ENCODE measurements at regions not wholly inside any gene's neighbourhood (a gene's known extent, or its start where the extent isn't known, plus 50 kb on each side); places are given as distances from the start of the nearest gene placed in this dataset.

- ATAC-seq (ENCODE audit: low read depth) = no peak
- H3K4me1 Mint-ChIP-seq = no peaks in the 10 kb centered on the region
- peaks cover 3% of the 10 kb centered on the region for H3K9me3 Mint-ChIP-seq
- no peak overlapping the region for H3K4me3 Mint-ChIP-seq
- H3K27me3 Mint-ChIP-seq = peaks cover 11% of the 10 kb centered on the region
- H3K36me3 Mint-ChIP-seq = no peaks in the 10 kb centered on the region
- H3K27ac Mint-ChIP-seq = no peak overlapping the region
- DNase-seq (ENCODE audit: low spot score in 2 of 2) = no peak
These were observed 730.9 kb downstream of the PTPRU start for GRCh38 chr1:29967261-29967660.

- DNase-seq (ENCODE audit: low spot score in 2 of 2) = no peak
- H3K36me3 Mint-ChIP-seq = no peaks in the 10 kb centered on the region
- H3K9me3 Mint-ChIP-seq = peaks cover 6% of the 10 kb centered on the region
- H3K4me3 Mint-ChIP-seq = no peak overlapping the region
- ATAC-seq (ENCODE audit: low read depth) = no peak
- H3K27ac Mint-ChIP-seq = no peak overlapping the region
- peaks cover 13% of the 10 kb centered on the region for H3K27me3 Mint-ChIP-seq
- no peaks in the 10 kb centered on the region for H3K4me1 Mint-ChIP-seq
These were observed 730.3 kb downstream of the PTPRU start for GRCh38 chr1:29966526-29967045.

GRCh38 chr1:29964718-29965533, 728.6 kb downstream of the PTPRU start:
- Mint-ChIP-seq H3K36me3 (no peaks in the 10 kb centered on the region), H3K9me3 (peaks cover 6% of the 10 kb centered on the region), H3K27ac (no peak overlapping the region), H3K4me3 (no peak overlapping the region), H3K27me3 (peaks cover 8% of the 10 kb centered on the region), H3K4me1 (no peaks in the 10 kb centered on the region)
- DNase-seq (ENCODE audit: low spot score in 2 of 2) (no peak), ATAC-seq (ENCODE audit: low read depth) (no peak)

- Mint-ChIP-seq H3K4me1 (no peaks in the 10 kb centered on the region), H3K4me3 (no peak overlapping the region), H3K27me3 (peaks cover 8% of the 10 kb centered on the region), H3K27ac (no peak overlapping the region), H3K36me3 (no peaks in the 10 kb centered on the region), H3K9me3 (peaks cover 3% of the 10 kb centered on the region)
- ATAC-seq (ENCODE audit: low read depth) = no peak
- DNase-seq (ENCODE audit: low spot score in 2 of 2) = no peak
These were observed 727.6 kb downstream of the PTPRU start for GRCh38 chr1:29963946-29964345.

GRCh38 chr1:29962831-29963247, 726.5 kb downstream of the PTPRU start:
- ATAC-seq (ENCODE audit: low read depth) (no peak), DNase-seq (ENCODE audit: low spot score in 2 of 2) (no peak)
- no peaks in the 10 kb centered on the region for H3K4me1 Mint-ChIP-seq
- H3K4me3 Mint-ChIP-seq = no peak overlapping the region
- no peaks in the 10 kb centered on the region for H3K36me3 Mint-ChIP-seq
- H3K27ac Mint-ChIP-seq = no peak overlapping the region
- peaks cover 8% of the 10 kb centered on the region for H3K27me3 Mint-ChIP-seq
- H3K9me3 Mint-ChIP-seq = peaks cover 2% of the 10 kb centered on the region

GRCh38 chr1:29962336-29962735, 726.0 kb downstream of the PTPRU start:
- ATAC-seq (ENCODE audit: low read depth) (no peak), DNase-seq (ENCODE audit: low spot score in 2 of 2) (no peak)
- Mint-ChIP-seq H3K36me3 (no peaks in the 10 kb centered on the region), H3K4me1 (no peaks in the 10 kb centered on the region), H3K9me3 (peaks cover 2% of the 10 kb centered on the region), H3K27me3 (peaks cover 8% of the 10 kb centered on the region), H3K4me3 (no peak overlapping the region), H3K27ac (no peak overlapping the region)

- H3K4me1 Mint-ChIP-seq = no peaks in the 10 kb centered on the region
- no peak for DNase-seq (ENCODE audit: low spot score in 2 of 2)
- peaks cover 2% of the 10 kb centered on the region for H3K9me3 Mint-ChIP-seq
- H3K27ac Mint-ChIP-seq = no peak overlapping the region
- ATAC-seq (ENCODE audit: low read depth) = no peak
- H3K27me3 Mint-ChIP-seq = peaks cover 8% of the 10 kb centered on the region
- H3K4me3 Mint-ChIP-seq = no peak overlapping the region
- H3K36me3 Mint-ChIP-seq = no peaks in the 10 kb centered on the region
These were observed 725.2 kb downstream of the PTPRU start for GRCh38 chr1:29961293-29962059.

- peaks cover 2% of the 10 kb centered on the region for H3K9me3 Mint-ChIP-seq
- DNase-seq (ENCODE audit: low spot score in 2 of 2) = no peak
- H3K27ac Mint-ChIP-seq = no peak overlapping the region
- H3K4me3 Mint-ChIP-seq = no peak overlapping the region
- no peaks in the 10 kb centered on the region for H3K36me3 Mint-ChIP-seq
- no peak for ATAC-seq (ENCODE audit: low read depth)
- peaks cover 7% of the 10 kb centered on the region for H3K27me3 Mint-ChIP-seq
- no peaks in the 10 kb centered on the region for H3K4me1 Mint-ChIP-seq
These were observed 724.6 kb downstream of the PTPRU start for GRCh38 chr1:29960876-29961275.

GRCh38 chr1:29960156-29960755, 723.9 kb downstream of the PTPRU start:
- no peak for DNase-seq (ENCODE audit: low spot score in 2 of 2)
- ATAC-seq (ENCODE audit: low read depth) = no peak
- no peaks in the 10 kb centered on the region for H3K36me3 Mint-ChIP-seq
- no peak overlapping the region for H3K4me3 Mint-ChIP-seq
- no peak overlapping the region for H3K27ac Mint-ChIP-seq
- H3K9me3 Mint-ChIP-seq = peaks cover 2% of the 10 kb centered on the region
- H3K27me3 Mint-ChIP-seq = peaks cover 7% of the 10 kb centered on the region
- H3K4me1 Mint-ChIP-seq = no peaks in the 10 kb centered on the region

GRCh38 chr1:29959356-29959755, 723.0 kb downstream of the PTPRU start:
- no peak overlapping the region for H3K4me3 Mint-ChIP-seq
- peaks cover 7% of the 10 kb centered on the region for H3K27me3 Mint-ChIP-seq
- no peak overlapping the region for H3K27ac Mint-ChIP-seq
- H3K4me1 Mint-ChIP-seq = no peaks in the 10 kb centered on the region
- H3K9me3 Mint-ChIP-seq = peaks cover 2% of the 10 kb centered on the region
- ATAC-seq (ENCODE audit: low read depth) (no peak), DNase-seq (ENCODE audit: low spot score in 2 of 2) (no peak)
- H3K36me3 Mint-ChIP-seq = no peaks in the 10 kb centered on the region

GRCh38 chr1:29958271-29958670, 721.9 kb downstream of the PTPRU start:
- H3K4me1 Mint-ChIP-seq = no peaks in the 10 kb centered on the region
- no peak overlapping the region for H3K27ac Mint-ChIP-seq
- H3K9me3 Mint-ChIP-seq = peaks cover 2% of the 10 kb centered on the region
- H3K36me3 Mint-ChIP-seq = no peaks in the 10 kb centered on the region
- no peak for DNase-seq (ENCODE audit: low spot score in 2 of 2)
- no peak overlapping the region for H3K4me3 Mint-ChIP-seq
- no peak for ATAC-seq (ENCODE audit: low read depth)
- peaks cover 8% of the 10 kb centered on the region for H3K27me3 Mint-ChIP-seq

- Mint-ChIP-seq H3K4me3 (no peak overlapping the region), H3K27me3 (peaks cover 9% of the 10 kb centered on the region), H3K36me3 (no peaks in the 10 kb centered on the region), H3K27ac (no peak overlapping the region), H3K9me3 (no peaks in the 10 kb centered on the region), H3K4me1 (no peaks in the 10 kb centered on the region)
- no peak for ATAC-seq (ENCODE audit: low read depth)
- DNase-seq (ENCODE audit: low spot score in 2 of 2) = no peak
These were observed 720.2 kb downstream of the PTPRU start for GRCh38 chr1:29956349-29957030.

- ATAC-seq (ENCODE audit: low read depth) (no peak), DNase-seq (ENCODE audit: low spot score in 2 of 2) (no peak)
- Mint-ChIP-seq H3K36me3 (no peaks in the 10 kb centered on the region), H3K9me3 (no peaks in the 10 kb centered on the region), H3K27ac (no peak overlapping the region), H3K27me3 (peaks cover 6% of the 10 kb centered on the region), H3K4me3 (no peak overlapping the region), H3K4me1 (no peaks in the 10 kb centered on the region)
These were observed 718.3 kb downstream of the PTPRU start for GRCh38 chr1:29954591-29954990.

- H3K27ac Mint-ChIP-seq = no peak overlapping the region
- ATAC-seq (ENCODE audit: low read depth) = no peak
- DNase-seq (ENCODE audit: low spot score in 2 of 2) = no peak
- H3K27me3 Mint-ChIP-seq = peaks cover 6% of the 10 kb centered on the region
- H3K4me3 Mint-ChIP-seq = no peak overlapping the region
- no peaks in the 10 kb centered on the region for H3K9me3 Mint-ChIP-seq
- no peaks in the 10 kb centered on the region for H3K36me3 Mint-ChIP-seq
- no peaks in the 10 kb centered on the region for H3K4me1 Mint-ChIP-seq
These were observed 717.6 kb downstream of the PTPRU start for GRCh38 chr1:29953961-29954360.

Data from memory B cell (primary cell).